ENCODE measurements at regions not wholly inside any gene's neighbourhood (a gene's known extent, or its start where the extent isn't known, plus 50 kb on each side); places are given as distances from the start of the nearest gene placed in this dataset.

GRCh38 chr10:129029051-129029450, 438.0 kb upstream of the MGMT start:
- Histone ChIP-seq H3K27me3 (ENCODE audit: control insufficient read depth in 2 of 2, insufficient read depth in 2 of 2, low read length in 2 of 2) (peaks cover 0 to 4% of the 10 kb centered on the region in 2 experiments), H2AFZ (ENCODE audit: low read depth, low read length) (no peak overlapping the region), H3K9me1 (replicated peaks; ENCODE audit: control insufficient read depth, extremely low read depth, insufficient read depth, low read length) (no peaks in the 10 kb centered on the region), H3K4me2 (ENCODE audit: insufficient read depth, low read length) (no peak overlapping the region), H3K79me2 (ENCODE audit: control insufficient read depth, insufficient read depth, low read length) (no peaks in the 10 kb centered on the region), H4K20me1 (replicated peaks; ENCODE audit: control insufficient read depth, extremely low read depth, insufficient read depth, low read length) (no peaks in the 10 kb centered on the region), H3K36me3 (ENCODE audit: control insufficient read depth in 2 of 2, extremely low read depth in 1 of 2, insufficient read depth in 2 of 2, low read length in 2 of 2) (no peaks in the 10 kb centered on the region), H3K9me3 (replicated peaks; ENCODE audit: control insufficient read depth, insufficient read depth, low read length) (no peaks in the 10 kb centered on the region), H3K27ac (ENCODE audit: insufficient read depth, low read depth, low read length) (no peak overlapping the region), H3K4me3 (replicated peaks in 1 of 3; ENCODE audit: insufficient read depth in 1 of 3, low read depth in 1 of 3, low read length in 3 of 3) (no peak overlapping the region), H3K9ac (replicated peaks; ENCODE audit: extremely low read depth, insufficient read depth, low read length) (no peak overlapping the region), H3K4me1 (ENCODE audit: control insufficient read depth, extremely low read depth, insufficient read depth, low read length) (peaks cover 5% of the 10 kb centered on the region)
- TF ChIP-seq JUN (IDR thresholded peaks at IDR 0.05; ENCODE audit: borderline replicate concordance, insufficient read depth, insufficient read length, low read depth) (no peak), POLR2A (IDR thresholded peaks at IDR 0.05; ENCODE audit: low read depth, low read length) (no peak), GATA2 (IDR thresholded peaks at IDR 0.05; ENCODE audit: insufficient read depth, insufficient read length, low read depth, low read length) (no peak), MAX (IDR thresholded peaks at IDR 0.05; ENCODE audit: insufficient read depth, insufficient read length) (no peak), FOS (IDR thresholded peaks at IDR 0.05; ENCODE audit: borderline replicate concordance, insufficient read depth, low read length) (no peak), EZH2 (IDR thresholded peaks at IDR 0.05; ENCODE audit: borderline replicate concordance, low read depth, low read length, severe bottlenecking) (no peak), POLR2AphosphoS5 (IDR thresholded peaks at IDR 0.05; ENCODE audit: insufficient read depth, low read depth, low read length) (no peak), CTCF (IDR thresholded peaks at IDR 0.05; ENCODE audit: extremely low read depth in 1 of 2, insufficient read depth in 1 of 2, low read depth in 1 of 2, low read length in 2 of 2) (no peak), MYC (IDR thresholded peaks at IDR 0.05; ENCODE audit: low read depth, low read length) (no peak)
- DNase-seq (ENCODE audit: low read depth, low spot score) = no peak
- BruUV-seq (replicated peaks) = no TSS peak
- ChIA-PET POLR2A (no interaction called here), CTCF (interaction anchor here (0.6 kb wide), 1 partner anchor 810 kb away, joined by 3 read pairs; no protein-coding TSS in a partner anchor)
- FAIRE-seq = no peak
- intact Hi-C loops (cut with micrococcal nuclease) = no loop called here
- dilution Hi-C loops (cut with MboI; ENCODE audit: extremely low pct_ligation_motif_present, low sequenced_read_pairs) = no loop called here
